Sigmoid colon (tissue), 6 donors: ENCODE measurements at regions not wholly inside any gene's neighbourhood (a gene's known extent, or its start where the extent isn't known, plus 50 kb on each side); places are given as distances from the start of the nearest gene placed in this dataset.
"Not testable (repeated sequence)": the region's sequence is repeated elsewhere in the genome, so short reads cannot be mapped to it uniquely, and the experiment has no call there.

Experiments used
- DNase-seq: peaks from one replicate; pipeline ENCODE4 v3.0.0-alpha.2; 2019
- H3K27ac ChIP-seq, 4 donors: fragments of 200-600 bp; sonication (generic); one replicate each; pipeline ENCODE4 v1.5.1; 2016 to 2019; ENCODE audit warnings: mild to moderate bottlenecking in 1 of 4
- H3K27me3 ChIP-seq, 3 donors: fragments of 200-600 bp; sonication (generic); one replicate each; pipeline ENCODE4 v1.5.1; 2019; ENCODE audit warnings: mild to moderate bottlenecking in 1 of 3
- H3K36me3 ChIP-seq, 4 donors: fragments of 200-600 bp; sonication (generic); one replicate each; pipeline ENCODE4 v1.5.1; 2016 to 2019
- H3K4me1 ChIP-seq, 4 donors: fragments of 200-600 bp; sonication (generic); one replicate each; pipeline ENCODE4 v1.5.1; 2017 to 2019
- H3K4me3 ChIP-seq, 4 donors: fragments of 200-600 bp; sonication (generic); one replicate each; pipeline ENCODE4 v1.5.1; 2017 to 2019; ENCODE audit warnings: mild to moderate bottlenecking in 2 of 4, moderate library complexity in 1 of 4
- H3K9me3 ChIP-seq, 4 donors: fragments of 200-600 bp in 3 of 4; sonication (generic) in 3 of 4; one replicate each; pipeline versions ENCODE4 v1.5.1 to v1.6.1; 2013 to 2019
- EP300 ChIP-seq, 4 donors: sonication (generic); formaldehyde crosslinking; IDR thresholded peaks; one replicate each; pipeline ENCODE4 v1.6.1; 2017; ENCODE audit warnings: antibody characterized with exemption in 4 of 4
- POLR2A ChIP-seq, 2 donors: fragments of 450-650 bp; IDR thresholded peaks; one replicate each; pipeline ENCODE4 v1.6.1; 2016; ENCODE audit warnings: antibody characterized with exemption in 2 of 2, mild to moderate bottlenecking in 2 of 2, moderate library complexity in 2 of 2
- POLR2AphosphoS5 ChIP-seq, 4 donors: sonication (generic); formaldehyde crosslinking; IDR thresholded peaks; one replicate each; pipeline ENCODE4 v1.6.1; 2017; ENCODE audit warnings: antibody characterized with exemption in 4 of 4
- WGBS, 2 donors: extraction: QIAGEN DNeasy Blood & Tissue Kit; methylation state at CpG; one replicate each; pipeline ENCODE4 v1.1.7; 2013; 5-methylcytosine and 5-hydroxymethylcytosine counted together
- intact Hi-C: fragments of 100-400 bp; cut with DNase I; formaldehyde crosslinking; loops from one replicate; pipeline ENCODE4 v1.15.1; 2023
- TF ChIP-seq, protein P1 (sequence below), 4 experiments: fragments of 450-650 bp in 3 of 4; fragments of 200-600 bp in 1 of 4; IDR thresholded peaks; one replicate each; pipeline ENCODE4 v1.5.1; 2016 to 2019; ENCODE audit warnings: antibody characterized with exemption in 4 of 4, mild to moderate bottlenecking in 3 of 4, moderate library complexity in 2 of 4
- donor health status: healthy with polysubstance abuse.
- donor health status: healthy.

DNA sequence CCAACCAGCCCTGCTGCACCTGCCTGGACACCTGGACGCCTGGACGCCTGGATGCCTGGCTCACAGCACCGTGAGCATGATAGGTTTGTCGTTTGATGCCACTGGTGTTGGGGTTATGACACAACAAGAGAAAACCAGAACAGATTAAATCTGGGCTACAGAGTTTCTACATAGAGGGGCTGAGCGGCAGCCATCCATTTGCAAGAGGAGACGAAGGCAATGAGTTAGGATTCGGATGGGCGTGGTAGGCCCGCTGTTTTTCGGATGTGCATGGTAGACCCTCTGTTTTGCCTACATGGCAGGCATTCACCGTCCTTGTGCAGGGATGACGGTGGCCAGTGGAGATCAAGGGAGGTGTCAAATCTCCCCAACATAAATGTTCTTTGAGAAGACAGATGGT lies 121.5 kb upstream of the RNF32 start:
- Histone ChIP-seq H3K9me3 (no peaks in the 10 kb centered on the region), H3K4me1 (no peaks in the 10 kb centered on the region), H3K27me3 (no peaks in the 10 kb centered on the region), H3K36me3 (no peaks in the 10 kb centered on the region), H3K4me3 (no peak overlapping the region), H3K27ac (no peak overlapping the region)
- TF ChIP-seq POLR2A (IDR thresholded peaks at IDR 0.05) (no peak), EP300 (IDR thresholded peaks at IDR 0.05) (no peak), POLR2AphosphoS5 (IDR thresholded peaks at IDR 0.05) (no peak)
- TF ChIP-seq, protein P1, sequence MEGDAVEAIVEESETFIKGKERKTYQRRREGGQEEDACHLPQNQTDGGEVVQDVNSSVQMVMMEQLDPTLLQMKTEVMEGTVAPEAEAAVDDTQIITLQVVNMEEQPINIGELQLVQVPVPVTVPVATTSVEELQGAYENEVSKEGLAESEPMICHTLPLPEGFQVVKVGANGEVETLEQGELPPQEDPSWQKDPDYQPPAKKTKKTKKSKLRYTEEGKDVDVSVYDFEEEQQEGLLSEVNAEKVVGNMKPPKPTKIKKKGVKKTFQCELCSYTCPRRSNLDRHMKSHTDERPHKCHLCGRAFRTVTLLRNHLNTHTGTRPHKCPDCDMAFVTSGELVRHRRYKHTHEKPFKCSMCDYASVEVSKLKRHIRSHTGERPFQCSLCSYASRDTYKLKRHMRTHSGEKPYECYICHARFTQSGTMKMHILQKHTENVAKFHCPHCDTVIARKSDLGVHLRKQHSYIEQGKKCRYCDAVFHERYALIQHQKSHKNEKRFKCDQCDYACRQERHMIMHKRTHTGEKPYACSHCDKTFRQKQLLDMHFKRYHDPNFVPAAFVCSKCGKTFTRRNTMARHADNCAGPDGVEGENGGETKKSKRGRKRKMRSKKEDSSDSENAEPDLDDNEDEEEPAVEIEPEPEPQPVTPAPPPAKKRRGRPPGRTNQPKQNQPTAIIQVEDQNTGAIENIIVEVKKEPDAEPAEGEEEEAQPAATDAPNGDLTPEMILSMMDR (IDR thresholded peaks at IDR 0.05): no peak
- 92 to 94% methylated on average over 12 of the region's 12 CpGs for WGBS, 2 donors
- intact Hi-C loops: no loop called here
- no peak for DNase-seq

DNA sequence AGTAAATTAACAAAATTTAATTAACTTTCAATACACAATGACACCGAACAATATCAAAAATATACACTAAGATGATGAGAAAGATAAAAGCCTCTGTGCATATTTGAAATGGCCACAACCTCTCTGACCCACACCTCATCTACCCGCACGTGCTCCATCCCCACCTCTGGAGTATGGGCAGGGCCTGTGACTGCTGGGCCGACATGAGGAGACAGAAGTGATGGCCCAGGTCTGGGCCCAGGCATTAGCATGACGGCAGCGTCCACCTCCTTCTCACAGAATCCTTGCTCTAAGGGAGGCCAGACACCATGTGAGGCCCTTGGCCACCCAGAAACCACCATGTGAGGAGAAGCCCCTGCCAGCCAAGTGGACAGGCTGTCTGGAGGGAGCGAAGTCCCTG lies 122.1 kb upstream of the RNF32 start:
- 80 to 88% methylated on average over 7 of the region's 7 CpGs for WGBS, 2 donors
- TF ChIP-seq EP300 (IDR thresholded peaks at IDR 0.05) (no peak), POLR2A (IDR thresholded peaks at IDR 0.05) (no peak), POLR2AphosphoS5 (IDR thresholded peaks at IDR 0.05) (no peak)
- TF ChIP-seq, protein P1 (IDR thresholded peaks at IDR 0.05): no peak
- Histone ChIP-seq H3K4me3 (no peak overlapping the region), H3K36me3 (no peaks in the 10 kb centered on the region), H3K9me3 (no peaks in the 10 kb centered on the region), H3K4me1 (no peaks in the 10 kb centered on the region), H3K27me3 (no peaks in the 10 kb centered on the region), H3K27ac (no peak overlapping the region)
- DNase-seq: no peak
- intact Hi-C loops: no loop called here

DNA sequence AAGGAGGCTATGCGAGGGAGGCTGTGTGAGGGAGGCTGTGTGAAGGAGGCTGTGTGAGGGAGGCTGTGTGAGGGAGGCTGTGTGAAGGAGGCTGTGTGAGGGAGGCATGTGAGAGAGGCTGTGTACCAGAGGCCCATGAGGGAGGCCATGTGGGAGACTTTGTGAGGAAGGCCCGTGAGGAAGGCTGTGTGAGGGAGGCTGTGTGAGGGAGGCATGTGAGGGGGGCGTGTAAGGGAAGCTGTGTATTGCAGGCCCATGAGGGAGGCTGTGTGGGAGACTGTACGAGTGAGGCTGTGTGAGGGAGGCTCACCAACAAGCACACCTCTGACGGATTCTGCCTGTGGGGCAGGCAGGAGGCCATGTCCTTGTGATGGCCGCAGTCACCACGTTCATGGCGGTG lies 122.7 kb upstream of the RNF32 start:
- DNase-seq, intact Hi-C loops, H3K27ac ChIP-seq, H3K4me1 ChIP-seq, H3K36me3 ChIP-seq, H3K4me3 ChIP-seq, H3K27me3 ChIP-seq, H3K9me3 ChIP-seq: not testable (repeated sequence)
- WGBS, 2 donors: 72 to 85% methylated on average over 8 of the region's 8 CpGs

DNA sequence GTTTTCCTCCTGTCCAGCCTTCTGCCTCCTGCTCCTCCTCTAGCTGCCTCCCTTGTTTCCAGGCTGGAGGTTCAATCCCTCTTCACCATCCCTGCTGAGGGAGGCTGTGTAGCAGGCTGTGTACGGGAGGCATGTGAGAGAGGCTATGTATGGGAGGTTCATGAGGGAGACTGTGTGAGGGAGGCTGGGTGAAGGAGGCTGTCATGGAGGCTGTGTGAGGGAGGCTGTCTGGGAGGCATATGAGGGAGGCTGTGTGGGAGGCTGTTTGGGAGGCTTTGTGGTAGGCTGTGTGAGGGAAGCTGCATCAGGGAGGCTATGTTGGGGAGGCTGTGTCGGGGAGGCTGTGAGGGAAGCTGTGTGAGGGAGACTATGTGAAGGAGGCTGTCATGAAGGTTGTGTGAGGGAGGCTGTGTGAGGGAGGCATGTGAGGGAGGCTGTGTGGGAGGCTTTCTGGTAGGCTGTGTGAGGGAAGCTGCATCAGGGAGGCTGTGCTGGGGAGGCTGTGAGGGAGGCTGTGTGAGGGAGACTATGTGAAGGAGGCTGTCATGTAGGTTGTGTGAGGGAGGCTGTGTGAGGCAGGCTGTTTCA lies 123.7 kb upstream of the RNF32 start:
- no peaks in the 10 kb centered on the region for H3K4me1 ChIP-seq
- WGBS, 2 donors: 56 to 85% methylated on average over 2 of the region's 2 CpGs
- H3K9me3 ChIP-seq: peaks cover 0 to under 1% (median 0%) of the 10 kb centered on the region in 4 donors
- H3K27me3 ChIP-seq: no peaks in the 10 kb centered on the region
- H3K36me3 ChIP-seq: no peaks in the 10 kb centered on the region
- H3K27ac ChIP-seq: no peak overlapping the region
- no peak overlapping the region for H3K4me3 ChIP-seq
- TF ChIP-seq EP300 (IDR thresholded peaks at IDR 0.05) (no peak), POLR2AphosphoS5 (IDR thresholded peaks at IDR 0.05) (no peak), POLR2A (IDR thresholded peaks at IDR 0.05) (no peak)
- TF ChIP-seq, protein P1 (IDR thresholded peaks at IDR 0.05): no peak
- DNase-seq: no peak
- intact Hi-C loops: no loop called here

DNA sequence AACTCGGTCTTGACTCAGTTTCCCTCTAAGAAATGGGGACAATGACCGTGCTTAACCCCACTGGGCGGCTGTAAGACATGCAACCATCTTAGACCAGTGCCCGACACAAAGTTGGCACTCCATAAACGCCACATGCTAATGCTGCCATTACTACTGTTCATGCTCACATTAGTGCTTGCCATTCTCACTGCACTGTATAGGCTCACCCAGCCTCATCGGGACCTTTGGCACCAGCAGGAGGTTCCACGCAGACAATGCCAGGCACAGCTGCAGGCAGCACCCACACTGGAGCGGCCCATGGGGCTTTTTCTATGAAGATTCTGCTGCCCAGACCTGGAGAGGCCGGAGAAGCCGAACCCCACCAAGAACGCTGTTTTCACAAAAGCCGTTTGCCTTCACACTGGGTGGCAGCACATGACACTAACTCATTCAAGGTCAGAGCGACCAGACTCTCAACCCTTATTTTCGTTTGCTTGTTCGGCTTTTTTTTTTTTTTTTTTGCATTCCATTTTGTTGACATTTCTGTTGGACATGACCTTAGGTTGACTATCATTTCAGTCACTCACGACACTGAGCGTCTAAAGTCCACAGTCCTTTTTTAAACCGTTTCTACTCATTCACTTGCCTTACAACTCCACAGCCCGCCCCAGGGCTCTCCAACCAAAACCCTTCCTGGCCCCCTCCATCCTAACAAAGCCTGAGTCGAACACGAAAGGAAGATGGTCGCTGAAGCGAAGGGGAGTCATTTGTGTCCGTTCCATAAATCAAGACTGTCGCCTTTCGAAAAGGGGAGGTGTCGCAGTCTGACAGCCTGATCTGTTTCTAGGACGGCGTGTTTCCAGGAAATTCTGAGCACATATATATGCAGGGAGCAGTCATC lies 124.4 kb upstream of the RNF32 start:
- no peaks in the 10 kb centered on the region for H3K4me1 ChIP-seq
- no peak overlapping the region for H3K27ac ChIP-seq
- DNase-seq: no peak
- intact Hi-C loops: no loop called here
- no peak overlapping the region for H3K4me3 ChIP-seq
- WGBS, 2 donors: 26 to 64% methylated on average over 29 of the region's 29 CpGs
- H3K9me3 ChIP-seq: peaks cover 0 to 7% (median 3%) of the 10 kb centered on the region in 4 donors
- TF ChIP-seq POLR2A (IDR thresholded peaks at IDR 0.05) (no peak), POLR2AphosphoS5 (IDR thresholded peaks at IDR 0.05) (no peak), EP300 (IDR thresholded peaks at IDR 0.05) (no peak)
- TF ChIP-seq, protein P1 (IDR thresholded peaks at IDR 0.05): no peak
- no peaks in the 10 kb centered on the region for H3K27me3 ChIP-seq
- H3K36me3 ChIP-seq: no peaks in the 10 kb centered on the region
